HG02885 (cell line): ENCODE measurements at regions not wholly inside any gene's neighbourhood (a gene's known extent, or its start where the extent isn't known, plus 50 kb on each side); places are given as distances from the start of the nearest gene placed in this dataset.
"Not testable (repeated sequence)": the region's sequence is repeated elsewhere in the genome, so short reads cannot be mapped to it uniquely, and the experiment has no call there.

Experiments used
- ATAC-seq: cut with Tn5 transposase; IDR thresholded peaks from one replicate; pipeline ENCODE4 v1.9.1; 2021; ENCODE audit warnings: mild to moderate bottlenecking; ENCODE audit not compliant: unreplicated experiment, poor library complexity

- ATAC-seq, result no peak
Measured at GRCh38 chr1:78715181-78715661, 65.6 kb downstream of the IFI44 start.

GRCh38 chr1:78716186-78716585, 66.6 kb downstream of the IFI44 start:
- no peak for ATAC-seq

- ATAC-seq, result no peak
Measured at GRCh38 chr1:78718566-78718965, 68.9 kb downstream of the IFI44 start.

GRCh38 chr1:78721136-78721535, 71.5 kb downstream of the IFI44 start:
- ATAC-seq, result peak; percentile 54

GRCh38 chr1:78722105-78722504, 72.5 kb downstream of the IFI44 start:
- ATAC-seq, result no peak

GRCh38 chr1:78722521-78722920, 72.9 kb downstream of the IFI44 start:
- no peak for ATAC-seq

GRCh38 chr1:78722947-78723346, 73.3 kb downstream of the IFI44 start:
- ATAC-seq, result no peak

GRCh38 chr1:78726686-78727085, 77.1 kb downstream of the IFI44 start:
- ATAC-seq, result no peak

- no peak for ATAC-seq
Measured at GRCh38 chr1:78728359-78728758, 78.7 kb downstream of the IFI44 start.

GRCh38 chr1:78730054-78730453, 80.4 kb downstream of the IFI44 start:
- no peak for ATAC-seq

GRCh38 chr1:78731674-78732073, 82.0 kb downstream of the IFI44 start:
- ATAC-seq, result no peak

- ATAC-seq, result no peak
Measured at GRCh38 chr1:78737241-78737640, 87.6 kb downstream of the IFI44 start.

GRCh38 chr1:78743626-78744025, 94.0 kb downstream of the IFI44 start:
- ATAC-seq, result no peak

GRCh38 chr1:78745111-78745510, 95.5 kb downstream of the IFI44 start:
- ATAC-seq, result no peak

- ATAC-seq, result not testable (repeated sequence)
Measured at GRCh38 chr1:78753679-78754078, 104.0 kb downstream of the IFI44 start.

- ATAC-seq, result no peak
Measured at GRCh38 chr1:78755986-78756385, 106.4 kb downstream of the IFI44 start.

GRCh38 chr1:78758506-78758905, 108.9 kb downstream of the IFI44 start:
- ATAC-seq, result no peak

GRCh38 chr1:78759881-78760280, 110.2 kb downstream of the IFI44 start:
- ATAC-seq, result no peak

- ATAC-seq, result no peak
Measured at GRCh38 chr1:78760858-78761257, 111.2 kb downstream of the IFI44 start.

GRCh38 chr1:78762113-78762512, 112.5 kb downstream of the IFI44 start:
- no peak for ATAC-seq

GRCh38 chr1:78765489-78765888, 115.9 kb downstream of the IFI44 start:
- no peak for ATAC-seq

GRCh38 chr1:78779831-78780230, 130.2 kb downstream of the IFI44 start:
- no peak for ATAC-seq

GRCh38 chr1:78787544-78787943, 137.9 kb downstream of the IFI44 start:
- no peak for ATAC-seq
